VCaP (cell line): ENCODE measurements at regions not wholly inside any gene's neighbourhood (a gene's known extent, or its start where the extent isn't known, plus 50 kb on each side); places are given as distances from the start of the nearest gene placed in this dataset.

Source experiments
- H3K27ac ChIP-seq: fragments of 450-650 bp; 2 replicates; pipeline ENCODE4 v1.5.1; 2017
- TF ChIP-seq, protein P1 (sequence below): fragments of 450-650 bp; conservative IDR thresholded peaks from 2 replicates; pipeline ENCODE4 v1.5.1; 2017; ENCODE audit warnings: mild to moderate bottlenecking, moderate library complexity

- TF ChIP-seq, protein P1, sequence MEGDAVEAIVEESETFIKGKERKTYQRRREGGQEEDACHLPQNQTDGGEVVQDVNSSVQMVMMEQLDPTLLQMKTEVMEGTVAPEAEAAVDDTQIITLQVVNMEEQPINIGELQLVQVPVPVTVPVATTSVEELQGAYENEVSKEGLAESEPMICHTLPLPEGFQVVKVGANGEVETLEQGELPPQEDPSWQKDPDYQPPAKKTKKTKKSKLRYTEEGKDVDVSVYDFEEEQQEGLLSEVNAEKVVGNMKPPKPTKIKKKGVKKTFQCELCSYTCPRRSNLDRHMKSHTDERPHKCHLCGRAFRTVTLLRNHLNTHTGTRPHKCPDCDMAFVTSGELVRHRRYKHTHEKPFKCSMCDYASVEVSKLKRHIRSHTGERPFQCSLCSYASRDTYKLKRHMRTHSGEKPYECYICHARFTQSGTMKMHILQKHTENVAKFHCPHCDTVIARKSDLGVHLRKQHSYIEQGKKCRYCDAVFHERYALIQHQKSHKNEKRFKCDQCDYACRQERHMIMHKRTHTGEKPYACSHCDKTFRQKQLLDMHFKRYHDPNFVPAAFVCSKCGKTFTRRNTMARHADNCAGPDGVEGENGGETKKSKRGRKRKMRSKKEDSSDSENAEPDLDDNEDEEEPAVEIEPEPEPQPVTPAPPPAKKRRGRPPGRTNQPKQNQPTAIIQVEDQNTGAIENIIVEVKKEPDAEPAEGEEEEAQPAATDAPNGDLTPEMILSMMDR, result no peak
- H3K27ac ChIP-seq, result no peak overlapping the region
These were observed 89.8 kb downstream of the PTTG1 start for GRCh38 chr5:160511280-160511929.
